NCI-H1694 (cell line): ENCODE measurements at regions not wholly inside any gene's neighbourhood (a gene's known extent, or its start where the extent isn't known, plus 50 kb on each side); places are given as distances from the start of the nearest gene placed in this dataset.
"Not testable (repeated sequence)": the region's sequence is repeated elsewhere in the genome, so short reads cannot be mapped to it uniquely, and the experiment has no call there.

Source experiments
- DNase-seq: peaks from one replicate; lab custom pipeline; 2025; lab: John Stamatoyannopoulos, UW

DNA sequence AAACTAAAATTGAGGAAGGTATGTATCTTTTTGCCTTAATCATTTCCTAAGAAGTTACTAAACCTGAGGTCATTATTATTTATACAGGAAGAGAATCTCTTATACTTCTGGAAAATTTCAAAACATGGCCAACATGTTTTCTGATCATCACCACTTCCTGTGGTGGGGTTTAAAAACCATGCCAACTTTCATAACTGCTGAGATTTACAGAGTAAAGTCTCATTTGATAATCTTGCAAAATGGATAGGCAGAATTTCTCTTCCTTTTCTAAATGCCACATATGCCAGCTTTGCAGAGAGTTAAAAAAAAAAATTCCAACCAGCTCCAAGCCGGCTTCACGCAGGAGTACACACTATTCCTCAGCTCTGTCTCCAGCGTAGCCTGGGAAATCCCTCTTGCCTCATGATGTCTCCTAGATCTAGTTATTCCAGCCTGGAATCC, 124.3 kb upstream of the SPRED1 start:
- no peak for DNase-seq

DNA sequence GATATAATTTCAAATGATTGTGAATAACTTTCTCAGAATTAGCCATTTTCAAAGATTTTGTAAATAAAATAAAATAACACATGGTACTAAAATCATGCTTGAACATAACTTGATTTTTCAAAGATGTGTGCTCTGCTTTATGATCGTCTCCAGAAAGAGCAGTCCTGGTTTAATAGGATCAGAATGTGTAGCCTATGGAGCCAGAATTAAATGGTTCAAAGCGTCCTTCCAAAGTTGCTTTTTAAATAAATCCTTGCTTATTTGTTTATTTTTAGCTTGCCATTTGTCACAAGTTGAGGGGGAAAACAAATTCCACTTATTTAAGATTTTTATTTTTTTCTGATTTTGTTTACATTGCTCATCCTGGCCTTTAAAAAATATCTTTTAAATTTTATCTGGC, 123.7 kb upstream of the SPRED1 start:
- no peak for DNase-seq

- DNase-seq, result no peak
Observed at GRCh38 chr15:38129531-38130204, 123.0 kb upstream of the SPRED1 start.

- DNase-seq, result no peak
Observed at GRCh38 chr15:38130205-38130567, 122.5 kb upstream of the SPRED1 start.

DNA sequence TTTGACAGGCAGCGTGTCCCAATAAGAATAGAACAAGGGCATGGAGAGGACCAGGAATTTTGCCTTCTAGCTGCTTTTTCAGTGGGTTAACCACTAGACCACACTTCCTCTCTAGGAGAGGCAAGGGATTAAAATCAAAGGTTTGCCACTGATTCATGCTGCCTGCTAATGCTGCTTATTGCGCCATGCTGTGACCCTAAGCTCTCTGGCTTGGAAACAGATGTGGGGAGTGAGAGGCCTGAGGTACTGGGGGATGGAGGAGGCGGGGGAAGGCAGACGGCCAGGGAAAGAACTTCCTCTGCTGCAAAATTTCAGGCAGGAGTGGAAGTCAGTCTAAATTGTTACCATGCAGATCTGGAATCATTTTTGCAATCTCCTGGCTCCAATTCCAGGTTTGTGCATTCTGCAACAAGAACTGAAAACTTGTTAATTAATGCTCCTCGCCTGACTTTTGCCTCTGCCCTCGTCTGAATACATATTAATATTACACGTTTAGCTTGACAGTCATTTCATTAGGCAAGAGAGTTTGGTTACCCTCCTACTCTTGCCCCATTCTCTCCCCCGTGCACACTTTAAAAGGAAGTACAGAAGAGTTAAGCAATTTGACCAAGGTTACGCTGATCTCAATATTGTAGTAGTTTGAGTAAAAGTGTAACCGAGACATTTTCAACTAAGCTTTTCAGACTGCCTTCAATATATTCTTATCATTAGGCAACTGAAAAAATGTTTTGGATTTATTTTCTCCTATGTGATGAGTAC, 121.7 kb upstream of the SPRED1 start:
- no peak for DNase-seq

DNA sequence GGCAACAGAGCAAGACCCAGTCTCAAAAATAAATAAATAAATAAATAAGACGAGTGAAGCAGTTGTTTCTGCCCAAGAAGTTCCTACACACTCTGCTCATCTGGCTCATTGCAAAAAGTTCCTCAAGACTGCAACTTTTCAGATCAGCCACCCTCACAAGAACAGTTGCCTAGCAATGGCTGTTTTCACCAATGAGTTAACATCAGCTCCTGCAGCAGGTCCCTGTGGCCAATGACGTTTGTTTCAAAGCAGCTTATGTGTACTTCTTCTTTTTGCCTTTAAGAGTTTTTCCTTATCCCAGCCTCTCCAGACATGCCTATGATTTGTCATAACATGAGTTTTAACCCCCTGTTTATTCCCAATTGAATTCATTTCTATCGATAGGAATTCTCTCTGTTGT, 118.4 kb upstream of the SPRED1 start:
- DNase-seq, result no peak

GRCh38 chr15:38142195-38142594, 110.4 kb upstream of the SPRED1 start:
- not testable (repeated sequence) for DNase-seq

DNA sequence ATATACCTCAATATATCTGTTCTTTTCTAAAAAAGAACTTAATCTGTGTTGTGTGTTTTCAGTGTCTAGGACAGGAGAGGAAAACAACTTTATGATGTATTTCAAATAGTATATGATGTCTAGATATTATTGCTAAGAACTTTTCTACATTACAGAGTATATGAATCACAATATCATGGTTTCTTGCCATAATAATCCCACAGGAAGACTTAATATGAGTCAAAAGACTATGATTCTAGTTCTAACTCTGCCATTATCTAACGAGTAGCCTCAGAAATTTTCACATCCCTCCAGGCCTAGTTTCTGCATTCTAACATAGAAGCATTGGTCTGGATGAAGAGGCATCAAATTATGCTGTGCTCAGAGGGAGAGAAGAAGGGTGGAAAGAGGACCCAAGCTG, 107.7 kb upstream of the SPRED1 start:
- DNase-seq, result no peak

- no peak for DNase-seq
Observed at GRCh38 chr15:38145651-38146111, 107.0 kb upstream of the SPRED1 start.

DNA sequence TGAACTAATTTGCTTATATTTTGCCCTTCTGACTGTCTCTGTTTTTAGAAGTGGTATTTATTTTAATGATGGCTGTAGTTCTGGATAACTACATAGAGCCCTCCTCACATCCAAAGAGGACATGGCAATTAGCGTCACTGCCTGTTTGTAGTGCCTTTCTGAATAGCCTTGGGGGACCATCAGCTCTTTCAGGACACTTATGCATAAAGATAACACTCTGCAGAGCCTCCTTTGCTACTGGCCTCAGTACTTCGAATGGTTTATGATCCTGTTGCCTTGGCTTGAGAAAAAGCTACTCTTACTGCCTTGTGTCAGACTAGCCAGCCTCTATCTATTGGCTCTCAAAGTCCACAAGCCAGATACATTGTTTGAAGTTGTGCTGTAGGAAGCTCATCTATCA, 105.4 kb upstream of the SPRED1 start:
- DNase-seq, result no peak

DNA sequence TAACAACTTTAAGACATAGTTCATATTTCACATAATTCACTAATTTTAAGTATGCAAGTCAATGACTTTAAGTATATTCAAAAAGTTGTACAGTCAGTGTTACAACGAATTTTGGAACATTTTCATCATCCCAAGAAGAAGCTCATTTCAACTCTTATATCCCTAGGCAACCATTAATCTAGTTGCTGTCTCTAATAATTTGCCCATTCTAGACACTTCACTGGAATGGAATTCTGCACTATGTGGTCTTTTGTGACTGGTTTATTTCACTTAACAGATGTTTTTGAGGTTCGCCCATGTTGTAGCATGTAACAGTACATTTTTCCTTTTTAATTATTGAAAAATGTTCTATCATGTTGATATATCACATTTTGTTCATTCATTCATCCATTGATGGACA, 104.2 kb upstream of the SPRED1 start:
- DNase-seq, result no peak

GRCh38 chr15:38149315-38149714, 103.3 kb upstream of the SPRED1 start:
- no peak for DNase-seq

DNA sequence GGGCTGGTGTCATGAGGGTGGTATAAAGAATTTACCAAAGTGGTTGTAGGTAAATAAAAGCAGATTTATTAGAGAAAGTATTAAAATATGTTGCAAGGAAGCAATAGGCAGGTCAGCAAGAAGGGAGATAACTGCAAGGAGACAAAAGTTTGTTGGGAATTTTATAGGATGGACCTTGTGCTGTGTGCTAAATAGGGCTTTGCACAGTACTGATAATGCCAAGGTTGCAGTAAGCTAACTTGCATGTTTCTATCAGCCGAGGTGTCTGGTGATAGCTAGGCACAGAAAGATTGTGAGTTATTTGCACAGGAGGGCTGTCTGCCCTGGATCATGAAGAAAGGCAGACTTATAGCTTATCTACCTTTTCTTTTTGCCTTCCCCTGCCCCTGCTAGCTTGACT, 102.5 kb upstream of the SPRED1 start:
- no peak for DNase-seq

DNA sequence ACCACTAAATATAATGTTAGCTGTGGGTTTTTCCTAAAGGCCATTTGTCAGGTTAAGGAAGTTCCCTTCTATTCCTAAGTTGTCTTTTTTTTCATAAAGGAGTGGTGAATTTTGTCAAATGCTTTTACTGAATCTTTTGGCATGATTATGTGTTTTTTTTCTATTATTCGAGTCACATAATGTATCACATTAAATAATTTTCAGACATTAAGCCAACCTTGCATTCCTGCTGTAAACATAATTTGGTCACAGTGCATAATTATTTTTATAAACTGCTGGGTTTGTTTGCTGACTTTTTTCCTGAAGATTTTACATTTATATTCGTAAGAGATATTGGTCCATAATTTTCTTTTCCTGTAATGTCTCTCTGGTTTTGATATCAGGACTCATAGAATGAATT, 101.8 kb upstream of the SPRED1 start:
- no peak for DNase-seq

DNA sequence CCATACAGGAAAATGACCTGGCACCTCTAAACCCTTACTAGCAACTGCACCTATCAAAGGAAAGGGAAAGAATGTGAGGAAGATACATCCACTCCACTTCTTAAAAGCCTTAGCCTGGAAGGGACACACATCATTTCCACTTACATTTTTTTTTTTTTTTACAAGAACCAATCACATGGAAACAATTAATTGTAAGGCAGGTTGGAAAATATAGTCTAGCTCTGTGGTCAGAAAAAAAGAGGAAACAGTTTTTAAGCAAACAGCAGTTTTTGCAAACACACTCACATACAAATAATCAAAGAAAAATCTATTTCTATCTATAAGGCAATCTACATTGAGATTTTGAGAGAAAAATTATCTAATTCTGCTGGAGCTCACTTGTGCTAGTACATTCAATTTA, 98.9 kb upstream of the SPRED1 start:
- DNase-seq, result no peak

GRCh38 chr15:38154255-38154654, 98.4 kb upstream of the SPRED1 start:
- no peak for DNase-seq

DNA sequence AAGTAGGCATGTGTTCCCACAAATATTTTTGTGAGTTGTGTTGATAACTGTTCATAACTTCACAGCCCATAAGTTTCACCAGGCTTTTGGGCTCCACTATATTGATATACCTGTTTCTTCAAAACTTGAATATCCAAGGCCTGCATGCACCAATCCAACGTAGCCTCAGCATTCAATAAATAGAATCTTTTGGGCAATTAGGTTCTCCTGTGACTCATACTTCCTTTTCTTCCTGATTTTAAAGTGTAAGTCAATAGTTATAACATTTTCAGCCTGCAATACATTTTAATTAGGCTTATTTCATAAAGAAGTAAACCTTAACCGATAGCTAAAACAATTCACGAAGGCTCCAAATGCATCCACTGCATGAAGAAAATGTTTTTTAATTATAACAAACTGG, 97.8 kb upstream of the SPRED1 start:
- DNase-seq, result no peak

GRCh38 chr15:38163658-38164057, 89.0 kb upstream of the SPRED1 start:
- DNase-seq, result no peak

DNA sequence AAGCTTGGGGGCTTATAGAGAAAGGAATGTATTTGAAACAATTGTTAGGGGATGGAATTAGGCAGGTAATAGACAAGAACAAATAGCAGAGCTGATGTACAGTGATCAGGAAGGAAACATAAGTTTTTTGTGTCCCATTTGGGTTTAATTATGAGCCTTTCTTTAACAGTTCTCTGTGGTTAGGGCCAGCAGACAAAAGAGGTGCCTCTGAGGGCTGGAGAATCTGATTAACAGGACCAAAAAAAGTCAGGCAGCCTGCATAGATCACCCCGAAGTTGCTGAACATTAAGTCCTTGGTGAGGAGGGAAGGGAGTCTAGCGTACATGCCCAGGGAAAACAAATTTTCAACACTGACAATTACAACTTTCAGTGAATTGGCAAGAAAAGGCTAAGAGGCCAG, 88.6 kb upstream of the SPRED1 start:
- no peak for DNase-seq

- no peak for DNase-seq
Observed at GRCh38 chr15:38164507-38164906, 88.1 kb upstream of the SPRED1 start.

DNA sequence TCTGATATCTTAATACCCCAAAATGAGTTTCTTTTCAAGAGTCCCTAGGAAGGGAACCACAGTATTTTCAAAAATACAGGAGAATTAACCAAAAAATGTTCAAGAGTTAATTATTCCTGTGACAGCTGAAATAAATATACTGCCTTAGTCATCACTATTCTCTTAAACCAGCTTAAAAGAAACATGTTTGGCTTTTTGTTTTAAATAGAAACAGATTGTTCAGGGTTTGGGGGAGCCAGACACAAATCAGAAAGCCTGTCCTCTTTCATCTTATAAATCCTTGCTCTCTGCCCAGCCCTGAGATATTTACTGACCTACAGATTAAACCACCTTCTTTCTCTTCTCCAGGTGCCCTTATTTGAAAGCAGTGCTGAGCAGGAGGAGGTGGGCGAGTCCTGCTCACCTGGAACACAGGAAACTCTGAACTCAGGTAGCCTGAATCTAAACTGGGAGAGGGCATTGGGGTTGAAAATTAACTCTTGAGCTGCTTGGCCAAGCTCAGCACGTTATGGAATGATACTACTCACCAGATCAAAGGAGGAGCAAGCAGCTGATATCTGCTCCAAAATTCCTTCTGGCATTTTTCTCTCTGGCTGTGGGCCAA, 84.1 kb upstream of the SPRED1 start:
- no peak for DNase-seq

DNA sequence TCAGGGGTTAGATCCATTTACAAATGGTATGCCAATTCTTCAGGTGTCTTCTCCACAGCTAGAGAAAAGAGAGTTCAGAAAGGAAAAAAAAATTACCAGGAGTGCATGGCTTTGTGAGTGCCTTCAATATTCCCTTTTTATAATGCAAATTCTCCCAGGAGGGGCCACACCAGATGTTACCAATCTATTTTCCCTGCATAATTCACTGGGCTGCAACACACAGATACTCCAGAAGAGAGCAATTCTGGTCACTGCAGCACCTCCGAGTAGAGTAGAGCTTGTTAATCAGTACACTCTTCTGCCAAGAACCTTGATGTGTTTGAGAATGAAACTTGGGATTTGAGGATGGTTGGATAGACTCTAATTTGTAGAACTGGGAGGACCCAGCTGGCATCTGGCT, 80.7 kb upstream of the SPRED1 start:
- DNase-seq, result no peak

DNA sequence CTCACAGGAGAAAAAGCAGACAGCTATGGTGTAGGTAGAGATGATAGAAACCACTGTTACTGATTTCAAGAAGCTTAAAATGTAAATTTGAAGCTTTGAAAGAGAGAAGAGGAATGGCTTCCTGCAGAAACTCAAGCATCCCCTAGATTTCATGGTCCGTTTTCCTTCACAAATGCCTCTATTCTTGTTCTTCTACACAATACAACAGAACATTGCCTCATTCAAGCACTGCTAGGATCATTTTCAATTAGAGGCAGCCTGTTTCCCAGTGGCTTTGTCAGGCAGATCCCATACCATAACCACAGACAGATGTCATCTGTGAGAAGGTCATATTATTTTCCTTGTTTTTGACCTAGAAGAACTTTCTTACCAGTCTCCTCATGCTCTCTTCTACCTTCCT, 77.9 kb upstream of the SPRED1 start:
- no peak for DNase-seq
